SK-N-MC (cell line): ENCODE measurements at regions not wholly inside any gene's neighbourhood (a gene's known extent, or its start where the extent isn't known, plus 50 kb on each side); places are given as distances from the start of the nearest gene placed in this dataset.

ENCODE experiments used
- EZH2 ChIP-seq: fragments of 200-600 bp; sonication (generic); IDR thresholded peaks from one replicate; pipeline ENCODE4 v1.6.1; 2017; ENCODE audit warnings: antibody characterized with exemption
- FOXP2 ChIP-seq: optimal IDR thresholded peaks from 2 replicates; pipeline ENCODE3; 2011; ENCODE audit warnings: mild to moderate bottlenecking, moderate library complexity; ENCODE audit not compliant: insufficient read depth; ENCODE audit errors: extremely low read length, control extremely low read depth
- POLR2AphosphoS5 ChIP-seq: IDR thresholded peaks from 2 replicates; pipeline ENCODE4 v1.6.1; 2012; ENCODE audit warnings: mild to moderate bottlenecking, low read depth, low read length, borderline replicate concordance

- TF ChIP-seq EZH2 (no peak), POLR2AphosphoS5 (no peak), FOXP2 (no peak)
These were observed 67.8 kb upstream of the PHACTR2 start for GRCh38 chr6:143609972-143610371.
